Islet precursor cell (in vitro differentiated cells): ENCODE measurements at regions not wholly inside any gene's neighbourhood (a gene's known extent, or its start where the extent isn't known, plus 50 kb on each side); places are given as distances from the start of the nearest gene placed in this dataset.
"Not testable (repeated sequence)": the region's sequence is repeated elsewhere in the genome, so short reads cannot be mapped to it uniquely, and the experiment has no call there.

ENCODE experiments used
- DNase-seq: peaks from one replicate; pipeline ENCODE4 v3.0.0-alpha.2; 2018

GRCh38 chr1:190679454-190679853, 201.8 kb upstream of the BRINP3 start:
- no peak for DNase-seq

- no peak for DNase-seq
Measured at GRCh38 chr1:190679983-190680382, 202.3 kb upstream of the BRINP3 start.

GRCh38 chr1:190685676-190686075, 208.0 kb upstream of the BRINP3 start:
- no peak for DNase-seq

DNA sequence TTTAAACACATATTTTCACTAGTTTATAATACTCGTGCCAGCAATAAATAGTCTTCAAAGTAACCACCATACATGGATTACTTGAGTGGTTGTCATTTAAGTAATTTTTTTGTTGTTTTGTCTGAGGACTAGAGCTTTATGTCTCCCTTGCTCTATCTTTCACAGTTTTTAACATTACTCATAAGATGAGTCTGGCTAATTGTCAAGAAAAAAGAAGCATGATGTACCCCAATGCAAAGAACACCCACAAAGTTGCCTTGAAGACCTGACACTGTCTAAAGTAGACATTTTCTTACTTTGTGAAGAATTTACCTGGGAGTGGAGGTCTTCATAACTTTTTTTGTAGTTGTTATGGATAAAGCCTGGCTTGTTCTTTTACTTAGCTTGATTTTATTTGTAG, 210.4 kb upstream of the BRINP3 start:
- DNase-seq = no peak

DNA sequence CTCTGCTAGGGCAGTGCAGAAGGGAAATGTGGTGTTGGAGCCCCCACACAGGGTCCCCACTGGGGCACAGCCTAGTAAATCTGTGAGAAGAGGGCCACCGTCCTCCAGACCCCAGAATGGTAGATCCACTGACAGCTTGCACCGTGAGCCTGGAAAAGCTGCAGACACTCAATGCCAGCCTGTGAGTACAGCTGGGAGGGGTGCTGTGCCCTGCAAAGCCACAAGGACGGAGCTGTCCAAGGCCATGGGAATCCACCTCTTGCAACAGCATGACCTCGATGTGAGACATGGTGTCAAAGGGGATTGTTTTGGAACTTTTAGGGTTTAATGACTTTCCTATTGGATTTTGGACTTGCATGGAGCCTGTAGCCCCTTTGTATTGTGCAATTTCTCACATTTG, 220.8 kb upstream of the BRINP3 start:
- DNase-seq = not testable (repeated sequence)

- DNase-seq = no peak
Measured at GRCh38 chr1:190699165-190699564, 221.5 kb upstream of the BRINP3 start.

DNA sequence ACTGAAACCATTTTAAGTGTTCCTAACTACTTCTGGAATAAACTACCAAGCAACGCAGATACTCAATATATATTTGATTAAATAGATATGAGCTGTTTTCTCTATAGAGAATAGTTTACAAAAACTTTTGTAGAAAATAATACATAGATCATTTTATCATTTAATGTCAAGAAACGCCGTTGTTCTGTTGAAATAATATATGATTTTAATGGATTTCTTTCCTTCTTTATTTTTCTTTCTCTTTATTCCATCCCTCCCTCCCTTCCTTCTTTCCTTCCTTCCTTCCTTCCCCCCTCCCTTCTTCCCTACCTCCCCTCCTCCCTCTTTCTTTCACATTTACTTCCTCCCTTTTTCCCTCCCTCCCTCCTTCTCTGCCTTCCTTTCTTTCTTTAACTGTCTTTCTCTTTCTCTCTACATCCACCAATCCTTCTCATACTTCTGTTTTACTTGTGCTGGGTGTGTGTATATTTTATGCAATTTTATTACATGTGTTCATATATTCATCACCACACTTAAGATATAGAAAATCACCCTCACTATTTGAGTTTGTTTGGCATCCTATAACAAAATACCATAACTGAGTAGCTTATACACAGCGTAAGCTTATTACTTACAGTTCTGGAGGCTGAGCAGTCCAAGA, 230.9 kb upstream of the BRINP3 start:
- no peak for DNase-seq

- DNase-seq = no peak
Measured at GRCh38 chr1:190711069-190711468, 233.4 kb upstream of the BRINP3 start.

GRCh38 chr1:190717055-190717454, 239.4 kb upstream of the BRINP3 start:
- DNase-seq = no peak

- no peak for DNase-seq
Measured at GRCh38 chr1:190736971-190737590, 259.4 kb upstream of the BRINP3 start.

GRCh38 chr1:190738317-190738716, 260.7 kb upstream of the BRINP3 start:
- no peak for DNase-seq

DNA sequence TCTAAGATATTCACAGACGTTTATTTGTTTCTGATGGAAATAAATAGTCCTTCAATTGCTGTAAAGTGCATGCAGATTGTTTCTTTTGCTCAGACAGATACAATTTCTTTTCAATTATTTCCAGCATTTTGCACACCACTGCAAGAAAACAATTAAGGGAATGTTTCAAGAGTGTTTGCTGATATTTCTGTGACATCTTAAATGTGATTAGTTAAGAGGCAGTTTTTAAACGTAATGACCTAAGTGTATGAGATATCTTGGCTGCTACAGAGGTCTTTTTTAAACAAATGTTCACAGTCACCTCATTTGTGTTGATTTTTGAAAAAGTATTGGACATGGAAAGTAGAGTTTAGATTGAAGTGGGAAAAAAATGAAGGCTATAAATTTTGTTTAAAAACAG, 262.3 kb upstream of the BRINP3 start:
- DNase-seq = no peak

DNA sequence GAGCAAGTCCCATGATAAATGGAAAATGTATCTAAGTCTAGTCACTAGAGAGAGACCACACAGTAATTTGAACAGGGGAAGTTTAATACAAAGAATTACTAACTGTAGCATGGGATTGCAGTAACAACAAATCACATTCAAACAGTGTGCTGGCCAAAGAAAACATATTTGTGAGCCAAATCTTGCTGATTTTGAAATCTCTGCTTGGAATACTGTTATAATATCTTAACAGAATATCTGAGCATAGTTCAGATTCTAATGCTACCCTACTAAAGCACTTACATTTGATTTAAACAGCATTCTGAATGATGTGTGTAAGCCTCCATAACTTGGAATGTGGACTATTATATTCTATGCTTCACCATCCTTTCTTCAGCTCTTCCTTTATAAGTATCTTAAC, 270.0 kb upstream of the BRINP3 start:
- DNase-seq = no peak

DNA sequence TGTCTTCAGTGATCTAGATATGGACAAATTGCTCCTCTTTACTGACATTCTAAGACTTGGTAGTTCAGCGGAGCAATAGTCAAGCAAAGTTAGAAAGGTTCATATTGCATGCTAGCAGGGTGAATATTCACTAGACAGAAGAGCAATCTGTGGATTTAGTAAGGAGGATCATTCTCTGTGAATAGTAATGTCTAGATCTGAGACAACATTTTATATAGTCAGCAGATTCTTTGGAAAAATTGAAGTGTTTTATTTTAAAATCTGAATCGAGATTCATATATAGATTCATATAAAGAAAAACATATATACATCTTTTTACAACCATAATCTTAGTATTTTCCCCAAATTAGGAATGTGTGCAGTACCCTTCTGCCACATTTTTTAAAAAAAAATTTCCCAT, 274.5 kb upstream of the BRINP3 start:
- no peak for DNase-seq

DNA sequence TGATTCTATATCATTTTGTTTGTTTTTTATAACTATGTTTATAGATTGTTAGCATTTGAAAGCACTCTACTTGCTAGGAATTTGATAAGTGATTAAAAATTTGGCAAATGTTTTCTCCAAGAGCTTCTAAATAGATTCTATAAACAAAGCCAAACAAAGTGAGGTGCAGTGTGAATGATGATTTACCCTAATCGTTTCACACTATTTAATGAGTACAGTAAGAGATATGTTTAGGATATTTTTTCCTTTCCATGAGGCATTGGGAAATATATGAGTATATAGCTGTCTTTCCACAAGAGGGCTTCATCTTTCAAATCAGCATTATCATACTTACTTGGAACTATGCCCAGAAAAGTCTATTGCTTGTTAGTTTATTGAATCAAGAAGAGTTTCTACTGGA, 277.0 kb upstream of the BRINP3 start:
- DNase-seq = no peak

- DNase-seq = no peak
Measured at GRCh38 chr1:190759807-190760206, 282.1 kb upstream of the BRINP3 start.

DNA sequence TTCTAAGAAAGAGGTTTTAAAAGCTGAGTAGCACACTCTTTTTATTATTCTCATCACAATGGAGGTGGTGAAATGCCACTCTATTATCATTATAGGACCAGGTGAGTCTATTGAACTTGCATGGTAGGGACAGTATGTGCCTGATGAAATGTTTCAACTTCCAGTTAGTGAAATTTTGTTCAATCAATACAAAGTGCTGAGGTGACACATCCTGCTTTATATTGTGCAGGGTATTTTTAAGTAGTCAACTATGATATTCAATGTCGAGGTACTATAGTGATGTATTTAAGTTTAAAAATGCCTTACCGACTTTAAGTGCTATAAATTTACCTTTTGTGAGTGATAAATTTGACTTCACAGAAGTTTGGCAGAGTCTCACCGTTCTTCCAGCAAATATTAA, 284.7 kb upstream of the BRINP3 start:
- DNase-seq = no peak

- DNase-seq = no peak
Measured at GRCh38 chr1:190792873-190793272, 315.2 kb upstream of the BRINP3 start.

GRCh38 chr1:190807629-190808028, 330.0 kb upstream of the BRINP3 start:
- DNase-seq = no peak

DNA sequence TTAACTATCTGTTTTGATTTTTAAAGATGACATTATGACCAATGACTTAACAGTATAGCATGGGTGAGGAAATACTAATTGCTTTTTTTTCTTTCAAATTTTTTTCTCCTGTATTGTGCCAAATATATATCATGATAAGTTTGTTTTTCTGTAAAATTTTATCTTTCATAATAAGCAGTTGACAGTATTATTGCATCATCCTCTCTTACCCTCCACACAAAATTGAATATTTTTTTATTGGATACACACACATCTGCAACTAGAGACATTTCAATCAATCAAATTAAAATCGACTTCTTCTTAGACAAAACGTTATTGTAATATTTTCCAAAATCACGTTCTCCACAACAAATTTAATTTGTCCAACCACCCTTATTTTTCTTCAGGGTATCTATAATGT, 330.4 kb upstream of the BRINP3 start:
- DNase-seq = no peak

DNA sequence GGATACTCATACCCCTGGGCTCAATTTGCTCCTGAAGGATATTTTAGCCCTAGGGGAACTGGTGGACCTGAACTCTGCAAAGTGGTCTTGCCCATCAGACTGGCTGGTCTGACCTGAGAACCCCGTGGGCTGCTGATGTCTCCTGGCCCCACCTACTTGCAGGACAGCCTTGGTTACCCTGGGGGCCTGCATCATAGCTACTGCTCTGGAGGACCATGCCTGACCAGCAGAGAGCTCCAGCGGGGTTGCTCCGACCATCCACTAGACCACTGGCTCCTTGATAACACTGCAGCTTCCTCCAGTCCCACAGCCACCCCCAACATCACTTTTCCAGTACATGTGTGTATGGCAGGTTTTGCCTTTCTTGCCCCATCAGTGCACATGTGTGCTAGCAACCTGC, 331.6 kb upstream of the BRINP3 start:
- DNase-seq = no peak

- DNase-seq = no peak
Measured at GRCh38 chr1:190812996-190813395, 335.3 kb upstream of the BRINP3 start.

DNA sequence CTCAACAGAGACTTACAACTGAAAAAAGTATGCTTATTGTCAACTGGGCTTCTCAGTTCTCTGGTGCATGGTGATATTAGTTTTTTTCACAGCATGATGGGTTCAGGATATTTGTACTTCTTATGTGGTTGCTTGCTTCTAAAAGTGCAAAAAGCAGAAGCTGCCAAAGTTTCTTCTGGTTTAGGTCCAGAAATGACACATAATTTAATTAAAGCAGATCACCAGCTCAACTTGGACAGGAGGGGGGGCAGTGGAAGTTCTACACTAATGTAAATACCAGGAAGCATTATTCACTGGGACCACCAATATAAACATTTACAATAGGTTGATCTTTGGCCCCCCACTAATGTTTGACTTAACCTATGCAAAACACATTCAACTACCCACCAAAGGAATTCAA, 354.8 kb upstream of the BRINP3 start:
- no peak for DNase-seq

DNA sequence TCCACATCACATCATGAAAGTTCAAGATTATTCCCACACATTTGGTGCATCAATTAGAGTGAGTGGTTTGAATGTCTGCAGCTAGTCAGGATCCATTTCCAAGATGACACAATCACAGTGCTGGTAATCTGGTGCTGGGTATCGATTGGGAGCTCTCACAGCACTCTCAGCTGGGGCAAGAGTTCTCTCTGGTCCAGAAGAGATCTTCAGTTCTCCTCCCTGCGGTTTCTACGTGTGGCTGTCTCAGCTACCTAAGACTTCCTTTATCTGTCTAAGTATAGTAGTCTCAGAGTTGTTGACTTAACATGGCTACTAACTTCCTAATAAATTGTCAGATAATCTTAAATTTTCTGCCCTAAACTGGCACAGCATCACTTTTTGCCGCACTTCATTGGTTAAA, 358.0 kb upstream of the BRINP3 start:
- DNase-seq = no peak

DNA sequence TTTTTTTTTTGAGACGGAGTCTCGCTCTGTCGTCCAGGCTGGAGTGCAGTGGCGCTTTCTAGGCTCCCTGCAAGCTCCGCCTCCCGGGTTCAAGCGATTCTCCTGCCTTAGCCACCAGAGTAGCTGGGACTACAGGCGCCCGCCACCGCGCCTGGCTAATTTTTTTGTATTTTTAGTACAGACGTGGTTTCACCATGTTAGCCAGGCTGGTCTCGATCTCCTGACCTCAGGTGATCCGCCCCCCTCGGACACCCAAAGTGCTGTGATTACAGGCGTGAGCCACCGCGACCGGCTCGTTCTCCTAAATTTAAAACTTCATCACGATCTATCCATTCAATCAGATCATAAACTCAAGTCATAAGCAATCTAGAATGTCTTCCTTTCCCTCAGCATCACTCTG, 359.5 kb upstream of the BRINP3 start:
- DNase-seq = not testable (repeated sequence)
